NCI-H2196 (cell line): ENCODE measurements at regions not wholly inside any gene's neighbourhood (a gene's known extent, or its start where the extent isn't known, plus 50 kb on each side); places are given as distances from the start of the nearest gene placed in this dataset.

ENCODE experiments used
- DNase-seq: peaks from one replicate; lab custom pipeline; 2025; ENCODE audit not compliant: unreplicated experiment; lab: John Stamatoyannopoulos, UW

DNA sequence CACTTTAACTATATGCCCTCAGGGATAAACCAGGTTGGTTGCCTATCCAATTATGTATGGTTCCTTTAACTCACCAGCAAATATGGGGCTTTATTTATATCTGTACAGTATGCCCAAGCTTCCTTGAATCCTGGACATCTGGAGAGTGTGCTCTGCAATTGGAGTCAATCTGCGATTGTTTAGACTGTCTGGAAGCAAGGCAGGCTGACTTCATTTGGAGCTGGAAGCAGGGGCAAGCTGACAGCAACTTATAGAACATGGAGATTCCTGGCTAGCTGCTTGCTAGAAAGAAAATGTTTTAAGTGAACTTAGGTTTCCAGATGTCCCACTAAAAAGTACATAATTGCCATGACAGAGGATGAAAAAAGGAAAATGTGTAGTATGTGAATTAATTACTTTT is 63.7 kb upstream of the TPRG1 start:
- no peak for DNase-seq

DNA sequence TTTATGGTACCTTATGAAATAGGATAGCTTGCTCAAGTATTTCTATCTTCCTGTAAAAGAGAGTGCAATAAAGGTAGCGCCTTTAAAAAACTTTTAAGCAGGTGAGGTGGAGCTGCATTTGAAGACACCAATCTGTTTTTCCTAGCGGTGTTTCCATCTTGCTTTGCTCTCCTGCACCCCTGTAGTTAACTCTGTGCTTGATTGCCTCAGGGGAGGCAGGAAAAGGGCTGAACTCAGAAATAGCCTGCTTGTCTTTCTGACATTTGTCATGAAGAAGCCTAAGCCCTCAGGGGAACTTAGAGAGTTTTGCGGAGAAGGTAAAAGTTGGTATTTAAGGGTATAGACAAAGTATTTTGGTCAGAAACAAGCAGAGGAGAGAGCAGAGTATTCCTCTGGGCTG is 63.0 kb upstream of the TPRG1 start:
- no peak for DNase-seq

- no peak for DNase-seq
Measured at GRCh38 chr3:189109145-189109544, 62.6 kb upstream of the TPRG1 start.

DNA sequence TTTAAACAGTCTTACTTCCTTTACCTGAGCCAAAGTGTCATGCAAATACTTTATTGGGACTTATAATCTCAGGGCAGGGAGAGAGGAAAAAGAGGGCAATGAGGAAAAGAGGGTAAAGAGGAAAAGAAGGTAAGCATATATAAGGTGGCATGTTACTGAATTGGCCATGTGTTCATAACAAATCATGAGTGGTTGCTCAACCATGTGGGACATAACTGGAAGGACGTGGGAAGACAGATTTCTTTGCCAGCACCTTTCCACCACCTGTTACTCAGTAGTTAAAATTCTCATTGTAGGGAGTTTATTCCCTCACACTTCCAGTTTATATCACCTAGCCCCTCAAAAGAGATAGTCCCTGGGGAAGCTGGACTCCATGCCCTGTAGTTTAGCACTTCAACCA is 54.7 kb upstream of the TPRG1 start:
- no peak for DNase-seq

- DNase-seq = no peak
Measured at GRCh38 chr3:189118896-189119295, 52.9 kb upstream of the TPRG1 start.

DNA sequence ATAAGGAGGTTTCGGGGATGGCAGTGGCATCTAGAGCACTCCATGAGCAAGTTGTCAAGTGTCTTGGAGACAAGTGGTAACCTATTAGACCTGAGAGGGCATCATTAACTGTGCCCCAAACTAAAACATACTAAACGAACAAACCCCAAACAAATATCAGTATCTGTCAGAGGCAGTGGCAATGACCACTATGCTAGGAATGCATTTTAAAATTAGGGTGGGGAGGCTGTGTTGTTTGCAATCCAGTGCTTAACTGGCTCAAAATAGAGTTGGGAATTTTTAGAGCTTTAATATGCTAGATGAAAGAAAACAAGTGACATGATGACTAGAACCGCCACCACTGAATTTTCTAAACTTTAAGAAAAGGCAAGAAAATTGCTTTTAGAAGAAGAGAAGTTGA is 51.8 kb upstream of the TPRG1 start:
- DNase-seq = no peak

- no peak for DNase-seq
Measured at GRCh38 chr3:189121092-189121491, 50.7 kb upstream of the TPRG1 start.
